CD4-positive, alpha-beta T cell treated with Interleukin-6 at 100 ng/mL for 8 hours (primary cell): ENCODE measurements at regions not wholly inside any gene's neighbourhood (a gene's known extent, or its start where the extent isn't known, plus 50 kb on each side); places are given as distances from the start of the nearest gene placed in this dataset.
A peak's percentile ranks its signal among the peaks of the same experiment; 100 is the strongest.

Experiments
- DNase-seq: peaks from one replicate; pipeline ENCODE4 v3.0.0-alpha.2; 2020; ENCODE audit warnings: mixed read lengths, low spot score

- no peak for DNase-seq
Measured at GRCh38 chr3:68163062-68163461, 508.6 kb upstream of the SUCLG2 start.

GRCh38 chr3:68162644-68163043, 508.2 kb upstream of the SUCLG2 start:
- no peak for DNase-seq

- DNase-seq = no peak
Measured at GRCh38 chr3:68151359-68151758, 496.9 kb upstream of the SUCLG2 start.

- DNase-seq = no peak
Measured at GRCh38 chr3:68148447-68148846, 494.0 kb upstream of the SUCLG2 start.

GRCh38 chr3:68142441-68142840, 488.0 kb upstream of the SUCLG2 start:
- no peak for DNase-seq

- DNase-seq = no peak
Measured at GRCh38 chr3:68139897-68140296, 485.5 kb upstream of the SUCLG2 start.

- DNase-seq = no peak
Measured at GRCh38 chr3:68136411-68136810, 482.0 kb upstream of the SUCLG2 start.

- DNase-seq = no peak
Measured at GRCh38 chr3:68135067-68135466, 480.7 kb upstream of the SUCLG2 start.

GRCh38 chr3:68129065-68129464, 474.7 kb upstream of the SUCLG2 start:
- DNase-seq = no peak

GRCh38 chr3:68123231-68123630, 468.8 kb upstream of the SUCLG2 start:
- no peak for DNase-seq

GRCh38 chr3:68121287-68121686, 466.9 kb upstream of the SUCLG2 start:
- DNase-seq = no peak

- no peak for DNase-seq
Measured at GRCh38 chr3:68116580-68116979, 462.2 kb upstream of the SUCLG2 start.

- DNase-seq = no peak
Measured at GRCh38 chr3:68103811-68104210, 449.4 kb upstream of the SUCLG2 start.

- DNase-seq = no peak
Measured at GRCh38 chr3:68090571-68090970, 436.2 kb upstream of the SUCLG2 start.

- no peak for DNase-seq
Measured at GRCh38 chr3:68089572-68090011, 435.2 kb upstream of the SUCLG2 start.

- DNase-seq = no peak
Measured at GRCh38 chr3:68088636-68089035, 434.2 kb upstream of the SUCLG2 start.

GRCh38 chr3:68088216-68088615, 433.8 kb upstream of the SUCLG2 start:
- peak; percentile 66 for DNase-seq

- no peak for DNase-seq
Measured at GRCh38 chr3:68072062-68072461, 417.6 kb upstream of the SUCLG2 start.

- no peak for DNase-seq
Measured at GRCh38 chr3:68070186-68070585, 415.8 kb upstream of the SUCLG2 start.

- no peak for DNase-seq
Measured at GRCh38 chr3:68067314-68067713, 412.9 kb upstream of the SUCLG2 start.

GRCh38 chr3:68062926-68063325, 408.5 kb upstream of the SUCLG2 start:
- DNase-seq = no peak

- DNase-seq = no peak
Measured at GRCh38 chr3:68060910-68061309, 406.5 kb upstream of the SUCLG2 start.

- no peak for DNase-seq
Measured at GRCh38 chr3:68060191-68060590, 405.8 kb upstream of the SUCLG2 start.

- no peak for DNase-seq
Measured at GRCh38 chr3:68059628-68060152, 405.3 kb upstream of the SUCLG2 start.
